ENCODE measurements at regions not wholly inside any gene's neighbourhood (a gene's known extent, or its start where the extent isn't known, plus 50 kb on each side); places are given as distances from the start of the nearest gene placed in this dataset.
A peak's percentile ranks its signal among the peaks of the same experiment; 100 is the strongest.
"Not testable (repeated sequence)": the region's sequence is repeated elsewhere in the genome, so short reads cannot be mapped to it uniquely, and the experiment has no call there.

DNA sequence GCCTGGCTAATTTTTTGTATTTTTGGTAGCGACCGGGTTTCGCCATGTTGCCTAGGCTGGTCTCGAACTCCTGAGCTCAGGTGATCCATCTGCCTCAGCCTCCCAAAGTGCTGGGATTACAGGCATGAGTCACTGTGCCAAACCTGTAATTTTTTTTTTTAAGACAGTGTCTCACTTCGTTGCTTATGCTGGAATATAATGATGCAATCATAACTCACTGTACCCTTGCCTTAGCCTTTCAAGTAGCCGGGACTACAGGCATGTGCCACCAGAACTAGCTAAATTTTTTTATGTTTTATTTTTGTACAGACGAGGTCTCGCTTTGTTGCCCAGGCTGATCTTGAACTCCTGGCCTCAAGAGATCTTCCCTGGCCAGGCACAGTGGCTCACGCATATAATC, 57.3 kb upstream of the RABGAP1L start:
- H3K4me1 ChIP-seq (ENCODE audit: control insufficient read depth, insufficient read depth, low read length); CTCF ChIA-PET; H3K9me3 ChIP-seq (ENCODE audit: control insufficient read depth, insufficient read depth, low read depth, low read length); H3K27ac ChIP-seq (ENCODE audit: extremely low read depth, low read depth, low read length); H3K36me3 ChIP-seq (ENCODE audit: control insufficient read depth in 2 of 2, insufficient read depth in 1 of 2, low read length in 2 of 2); POLR2A ChIA-PET; H3K4me3 ChIP-seq (ENCODE audit: low read depth, low read length): not testable (repeated sequence)

GRCh38 chr1:174097426-174097825, 61.9 kb upstream of the RABGAP1L start:
- Histone ChIP-seq H3K9me3 (ENCODE audit: control insufficient read depth, insufficient read depth, low read depth, low read length) (no peaks in the 10 kb centered on the region), H3K36me3 (ENCODE audit: control insufficient read depth in 2 of 2, insufficient read depth in 1 of 2, low read length in 2 of 2) (no peaks in the 10 kb centered on the region), H3K27ac (ENCODE audit: extremely low read depth, low read depth, low read length) (no peak overlapping the region), H3K4me1 (ENCODE audit: control insufficient read depth, insufficient read depth, low read length) (no peaks in the 10 kb centered on the region), H3K4me3 (ENCODE audit: low read depth, low read length) (no peak overlapping the region)
- ChIA-PET POLR2A (no interaction called here), CTCF (no interaction called here)
- no peak for TF ChIP-seq ZNF132 (tag by site-specific recombination; IDR thresholded peaks at IDR 0.05; ENCODE audit: borderline replicate concordance)
- TF ChIP-seq SETDB1 (IDR thresholded peaks at IDR 0.05; ENCODE audit: insufficient read length, low read length): no peak
- no peak for TF ChIP-seq ZFHX2 (tag by site-specific recombination; conservative IDR thresholded peaks at IDR 0.05)
- TF ChIP-seq ZNF433 (tag by site-specific recombination; IDR thresholded peaks at IDR 0.05; ENCODE audit: low read depth): no peak
- no peak for TF ChIP-seq ZNF114 (tag by site-specific recombination; IDR thresholded peaks at IDR 0.05)
- TF ChIP-seq ZNF664 (tag by site-specific recombination; IDR thresholded peaks at IDR 0.05): no peak
- no peak for TF ChIP-seq INSM2 (tag by site-specific recombination; IDR thresholded peaks at IDR 0.05)
- TF ChIP-seq ZFP37 (tag by site-specific recombination; IDR thresholded peaks at IDR 0.05): no peak
- TF ChIP-seq ZXDB (tag by site-specific recombination; IDR thresholded peaks at IDR 0.05): no peak
- TF ChIP-seq ZNF514 (tag by site-specific recombination; IDR thresholded peaks at IDR 0.05): no peak
- TF ChIP-seq ZNF843 (tag by site-specific recombination; IDR thresholded peaks at IDR 0.05): no peak
- TF ChIP-seq PRDM6 (tag by site-specific recombination; IDR thresholded peaks at IDR 0.05): no peak

- H3K4me3 ChIP-seq (ENCODE audit: low read depth, low read length); H3K4me1 ChIP-seq (ENCODE audit: control insufficient read depth, insufficient read depth, low read length); H3K36me3 ChIP-seq (ENCODE audit: control insufficient read depth in 2 of 2, insufficient read depth in 1 of 2, low read length in 2 of 2); H3K9me3 ChIP-seq (ENCODE audit: control insufficient read depth, insufficient read depth, low read depth, low read length); POLR2A ChIA-PET; H3K27ac ChIP-seq (ENCODE audit: extremely low read depth, low read depth, low read length): not testable (repeated sequence)
- CTCF ChIA-PET: interaction anchor here (0.9 kb wide), 1 partner anchor 159 kb away, joined by 3 read pairs; no protein-coding TSS in a partner anchor
- peak; percentile 59 for TF ChIP-seq ZNF654 (tag by site-specific recombination; IDR thresholded peaks at IDR 0.05; ENCODE audit: low read depth)
These were observed 65.5 kb upstream of the RABGAP1L start for GRCh38 chr1:174093789-174094188.

DNA sequence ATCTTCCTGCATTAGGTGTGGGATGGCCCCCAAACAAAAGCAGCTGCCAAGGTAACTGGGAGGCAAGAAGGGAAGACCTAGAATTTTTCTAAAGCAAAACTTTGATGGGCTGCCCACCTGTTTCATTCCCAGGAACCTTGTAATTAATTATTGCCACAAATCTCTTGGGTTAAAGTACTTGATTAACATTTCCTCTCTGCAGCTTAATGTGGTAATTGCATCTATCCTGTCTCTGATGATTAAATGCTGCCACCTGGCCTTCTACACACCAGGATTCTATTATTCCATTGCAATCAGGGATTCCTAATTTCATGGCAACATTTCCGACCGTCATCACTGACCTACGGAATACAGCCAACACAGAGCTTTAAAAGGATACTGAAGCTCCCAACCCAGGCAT, 68.3 kb upstream of the RC3H1 start:
- TF ChIP-seq, protein P1, sequence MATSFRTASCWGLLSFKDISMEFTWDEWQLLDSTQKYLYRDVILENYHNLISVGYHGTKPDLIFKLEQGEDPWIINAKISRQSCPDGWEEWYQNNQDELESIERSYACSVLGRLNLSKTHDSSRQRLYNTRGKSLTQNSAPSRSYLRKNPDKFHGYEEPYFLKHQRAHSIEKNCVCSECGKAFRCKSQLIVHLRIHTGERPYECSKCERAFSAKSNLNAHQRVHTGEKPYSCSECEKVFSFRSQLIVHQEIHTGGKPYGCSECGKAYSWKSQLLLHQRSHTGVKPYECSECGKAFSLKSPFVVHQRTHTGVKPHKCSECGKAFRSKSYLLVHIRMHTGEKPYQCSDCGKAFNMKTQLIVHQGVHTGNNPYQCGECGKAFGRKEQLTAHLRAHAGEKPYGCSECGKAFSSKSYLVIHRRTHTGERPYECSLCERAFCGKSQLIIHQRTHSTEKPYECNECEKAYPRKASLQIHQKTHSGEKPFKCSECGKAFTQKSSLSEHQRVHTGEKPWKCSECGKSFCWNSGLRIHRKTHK (tag by site-specific recombination; IDR thresholded peaks at IDR 0.05): no peak
- TF ChIP-seq ZFP37 (tag by site-specific recombination; IDR thresholded peaks at IDR 0.05) (no peak), ZSCAN5A (tag by site-specific recombination; IDR thresholded peaks at IDR 0.05) (no peak), MEIS1 (CRISPR knock-in tag; IDR thresholded peaks at IDR 0.05; ENCODE audit: borderline replicate concordance) (no peak), KLF16 (tag by site-specific recombination; IDR thresholded peaks at IDR 0.05) (no peak), ZNF302 (tag by site-specific recombination; IDR thresholded peaks at IDR 0.05; ENCODE audit: low read depth) (no peak)
- TF ChIP-seq, protein P2, sequence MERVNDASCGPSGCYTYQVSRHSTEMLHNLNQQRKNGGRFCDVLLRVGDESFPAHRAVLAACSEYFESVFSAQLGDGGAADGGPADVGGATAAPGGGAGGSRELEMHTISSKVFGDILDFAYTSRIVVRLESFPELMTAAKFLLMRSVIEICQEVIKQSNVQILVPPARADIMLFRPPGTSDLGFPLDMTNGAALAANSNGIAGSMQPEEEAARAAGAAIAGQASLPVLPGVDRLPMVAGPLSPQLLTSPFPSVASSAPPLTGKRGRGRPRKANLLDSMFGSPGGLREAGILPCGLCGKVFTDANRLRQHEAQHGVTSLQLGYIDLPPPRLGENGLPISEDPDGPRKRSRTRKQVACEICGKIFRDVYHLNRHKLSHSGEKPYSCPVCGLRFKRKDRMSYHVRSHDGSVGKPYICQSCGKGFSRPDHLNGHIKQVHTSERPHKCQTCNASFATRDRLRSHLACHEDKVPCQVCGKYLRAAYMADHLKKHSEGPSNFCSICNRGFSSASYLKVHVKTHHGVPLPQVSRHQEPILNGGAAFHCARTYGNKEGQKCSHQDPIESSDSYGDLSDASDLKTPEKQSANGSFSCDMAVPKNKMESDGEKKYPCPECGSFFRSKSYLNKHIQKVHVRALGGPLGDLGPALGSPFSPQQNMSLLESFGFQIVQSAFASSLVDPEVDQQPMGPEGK (tag by site-specific recombination; IDR thresholded peaks at IDR 0.05): no peak
- Histone ChIP-seq H3K4me1 (ENCODE audit: control insufficient read depth, insufficient read depth, low read length) (no peaks in the 10 kb centered on the region), H3K4me3 (ENCODE audit: low read depth, low read length) (no peak overlapping the region), H3K9me3 (ENCODE audit: control insufficient read depth, insufficient read depth, low read depth, low read length) (no peaks in the 10 kb centered on the region), H3K27ac (ENCODE audit: extremely low read depth, low read depth, low read length) (no peak overlapping the region), H3K36me3 (ENCODE audit: control insufficient read depth in 2 of 2, insufficient read depth in 1 of 2, low read length in 2 of 2) (no peaks in the 10 kb centered on the region)
- POLR2A ChIA-PET: no interaction called here
- CTCF ChIA-PET: interaction anchor here (0.7 kb wide), 1 partner anchor 36 kb away, joined by 3 read pairs; no protein-coding TSS in a partner anchor

Data from HEK293 (cell line).